Activated CD8-positive, alpha-beta T cell treated with anti-CD3 and anti-CD28 coated beads for 36 hours (primary cell): ENCODE measurements at regions not wholly inside any gene's neighbourhood (a gene's known extent, or its start where the extent isn't known, plus 50 kb on each side); places are given as distances from the start of the nearest gene placed in this dataset.
A peak's percentile ranks its signal among the peaks of the same experiment; 100 is the strongest.

ENCODE experiments used
- ATAC-seq: fragments of 200-7000 bp; cut with Tn5 transposase; one replicate; pipeline ENCODE4 v1.10.0; 2021; ENCODE audit warnings: mild to moderate bottlenecking, moderate library complexity
- CTCF ChIA-PET: fragments of 350-600 bp; sonication (Branson Sonifier 250); formaldehyde crosslinking; loops from one replicate; lab custom pipeline; 2021; ENCODE audit warnings: antibody characterized with exemption; lab: Charles Lee
- POLR2A ChIA-PET: fragments of 350-600 bp; sonication (Branson Sonifier 250); formaldehyde crosslinking; loops from one replicate; lab custom pipeline; 2021; ENCODE audit warnings: antibody characterized with exemption; lab: Charles Lee
- DNase-seq: peaks from one replicate; pipeline ENCODE4 v3.0.0-alpha.2; 2020
- H3K27ac Mint-ChIP-seq: one replicate; pipeline ENCODE4 v1.8.0; 2021; ENCODE audit warnings: mild to moderate bottlenecking, mixed read lengths
- H3K27me3 Mint-ChIP-seq: one replicate; pipeline ENCODE4 v1.8.0; 2021; ENCODE audit warnings: mixed read lengths
- H3K36me3 Mint-ChIP-seq: one replicate; pipeline ENCODE4 v1.8.0; 2021; ENCODE audit warnings: low read depth, mixed read lengths
- H3K4me1 Mint-ChIP-seq: one replicate; pipeline ENCODE4 v1.8.0; 2021; ENCODE audit warnings: low read depth, mixed read lengths
- H3K4me3 Mint-ChIP-seq: one replicate; pipeline ENCODE4 v1.8.0; 2021; ENCODE audit warnings: mild to moderate bottlenecking, moderate library complexity, mixed read lengths
- H3K9me3 Mint-ChIP-seq: one replicate; pipeline ENCODE4 v1.8.0; 2021; ENCODE audit warnings: mixed read lengths
- CTCF ChIP-seq: fragments of 200-600 bp; IDR thresholded peaks from one replicate; pipeline ENCODE4 v1.8.0; 2022; ENCODE audit warnings: antibody characterized with exemption, mild to moderate bottlenecking
- intact Hi-C: fragments of 100-400 bp; cut with micrococcal nuclease; formaldehyde crosslinking; loops from one replicate; pipeline ENCODE4 v1.10.0; 2022

DNA sequence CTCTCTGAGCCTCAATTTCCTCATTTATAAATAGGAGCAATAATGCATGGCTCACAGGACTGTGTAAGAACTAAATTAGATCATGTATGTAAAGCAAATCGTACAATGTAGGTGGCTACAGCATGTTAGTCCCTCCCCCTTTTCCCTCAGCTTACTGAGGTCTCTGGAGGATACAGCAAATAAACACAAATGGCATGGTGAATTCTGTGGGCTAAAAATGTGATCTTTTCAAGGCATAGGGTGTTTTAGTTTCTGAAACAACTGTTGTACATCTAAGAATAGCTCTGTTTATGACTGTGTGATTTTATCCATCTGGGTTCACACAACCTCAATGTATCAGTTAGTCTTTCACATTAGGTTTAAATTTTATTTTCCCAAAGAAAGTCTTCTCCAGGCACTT, 121.2 kb upstream of the PLEKHG7 start:
- intact Hi-C loops = no loop called here
- Mint-ChIP-seq H3K27ac (no peak overlapping the region), H3K9me3 (peaks cover 8% of the 10 kb centered on the region), H3K36me3 (peaks cover 1% of the 10 kb centered on the region), H3K4me1 (no peaks in the 10 kb centered on the region), H3K4me3 (no peak overlapping the region), H3K27me3 (no peaks in the 10 kb centered on the region)
- TF ChIP-seq CTCF = no peak
- POLR2A ChIA-PET = interaction anchor here (0.6 kb wide), 1 partner anchor 435 kb away, joined by 3 read pairs; no protein-coding TSS in a partner anchor
- no peak for ATAC-seq
- DNase-seq = no peak
- CTCF ChIA-PET = interaction anchor here (1.0 to 1.1 kb wide), 2 partner anchors 10 to 30 kb away, joined by 3 to 4 read pairs; no protein-coding TSS in a partner anchor

DNA sequence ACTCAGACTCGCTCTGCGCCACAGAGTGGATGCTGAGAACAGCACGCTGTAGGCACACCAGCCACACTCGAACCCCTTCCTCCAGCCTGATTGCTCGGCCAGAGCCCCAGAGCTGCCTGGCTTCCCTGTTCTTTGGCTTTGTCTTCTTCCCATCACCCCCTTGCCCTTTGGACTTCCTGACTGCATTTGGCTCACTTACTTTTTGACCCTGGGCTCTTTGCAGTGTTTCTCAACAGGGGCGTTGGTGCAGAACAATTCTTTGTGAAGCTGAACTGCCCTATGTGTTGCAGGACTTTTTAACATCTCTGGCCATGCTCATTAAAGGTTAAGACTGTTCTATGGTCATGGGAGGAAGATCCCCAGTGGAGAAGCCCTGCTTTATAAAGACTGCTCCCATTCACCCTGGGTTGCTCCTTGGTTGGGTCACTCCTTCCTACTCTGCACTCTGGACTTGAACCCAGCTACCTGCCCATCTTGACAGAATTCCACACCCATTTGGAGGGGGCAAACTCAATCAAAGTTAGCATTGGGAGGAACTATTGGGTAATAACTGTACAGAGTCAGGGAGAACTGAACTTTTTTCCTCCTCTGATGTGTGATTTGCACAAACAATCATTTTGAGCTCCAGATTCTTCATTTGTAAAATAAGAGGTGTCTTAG, 127.7 kb upstream of the PLEKHG7 start:
- intact Hi-C loops = loop anchor here (5.0 kb wide), 2 partner anchors 368 to 433 kb away; no protein-coding TSS in a partner anchor
- Mint-ChIP-seq H3K27me3 (no peaks in the 10 kb centered on the region), H3K4me1 (peaks cover 3% of the 10 kb centered on the region), H3K27ac (no peak overlapping the region), H3K36me3 (no peaks in the 10 kb centered on the region), H3K4me3 (no peak overlapping the region), H3K9me3 (peaks cover 2% of the 10 kb centered on the region)
- no peak for DNase-seq
- ATAC-seq = no peak
- no peak for TF ChIP-seq CTCF
- CTCF ChIA-PET = interaction anchor here (0.6 to 1.8 kb wide), 7 partner anchors 9 to 1194 kb away, joined by 3 to 4 read pairs (median 3); no protein-coding TSS in a partner anchor
- POLR2A ChIA-PET = no interaction called here

- POLR2A ChIA-PET = interaction anchor here (1.0 kb wide), 1 partner anchor 428 kb away, joined by 3 read pairs; the partner anchor contains the start of gene BTG1
- CTCF ChIA-PET = interaction anchor here (0.6 to 1.8 kb wide), 6 partner anchors 10 to 1192 kb away, joined by 3 to 5 read pairs (median 4); no protein-coding TSS in a partner anchor
- H3K36me3 Mint-ChIP-seq = no peaks in the 10 kb centered on the region
- peak; percentile 53 for TF ChIP-seq CTCF
- intact Hi-C loops = loop anchor here (5.0 kb wide), 2 partner anchors 367 to 432 kb away; no protein-coding TSS in a partner anchor
- H3K4me1 Mint-ChIP-seq = peaks cover 3% of the 10 kb centered on the region
- ATAC-seq (peak; percentile 34), DNase-seq (no peak)
- H3K9me3 Mint-ChIP-seq = peaks cover 2% of the 10 kb centered on the region
- H3K27ac Mint-ChIP-seq = no peak overlapping the region
- no peaks in the 10 kb centered on the region for H3K27me3 Mint-ChIP-seq
- no peak overlapping the region for H3K4me3 Mint-ChIP-seq
Observed at GRCh38 chr12:92574051-92574783, 128.6 kb upstream of the PLEKHG7 start.

DNA sequence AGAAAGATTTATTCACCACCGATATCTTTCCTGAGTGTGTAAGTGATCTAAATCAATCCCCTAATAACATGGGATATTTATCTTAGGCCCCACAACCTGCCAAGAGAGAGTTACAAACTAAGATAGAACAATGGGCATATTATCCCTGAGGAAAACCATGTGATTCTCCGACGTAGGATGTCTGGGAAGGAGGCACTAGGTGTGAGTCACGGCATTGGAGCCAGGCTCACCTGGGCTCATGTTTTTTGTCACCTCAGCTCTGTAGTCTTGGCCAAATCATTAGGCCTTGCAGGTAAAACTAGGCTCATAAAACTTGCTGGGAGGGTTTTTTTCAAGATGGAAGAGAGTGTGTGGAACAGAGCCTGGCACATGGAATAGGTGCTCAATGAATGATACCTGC, 129.7 kb upstream of the PLEKHG7 start:
- TF ChIP-seq CTCF = no peak
- DNase-seq (no peak), ATAC-seq (no peak)
- Mint-ChIP-seq H3K4me3 (no peak overlapping the region), H3K27me3 (no peaks in the 10 kb centered on the region), H3K36me3 (no peaks in the 10 kb centered on the region), H3K4me1 (peaks cover 5% of the 10 kb centered on the region), H3K27ac (no peak overlapping the region), H3K9me3 (peaks cover 2% of the 10 kb centered on the region)
- ChIA-PET POLR2A (interaction anchor here (1.0 kb wide), 1 partner anchor 427 kb away, joined by 3 read pairs; the partner anchor contains the start of gene BTG1), CTCF (no interaction called here)
- intact Hi-C loops = loop anchor here (5.0 kb wide), 2 partner anchors 366 to 431 kb away; no protein-coding TSS in a partner anchor
